Right lobe of liver (tissue), 4 donors: ENCODE measurements at regions not wholly inside any gene's neighbourhood (a gene's known extent, or its start where the extent isn't known, plus 50 kb on each side); places are given as distances from the start of the nearest gene placed in this dataset.
"Not testable (repeated sequence)": the region's sequence is repeated elsewhere in the genome, so short reads cannot be mapped to it uniquely, and the experiment has no call there.

Source experiments
- POLR2A ChIP-seq: fragments of 450-650 bp; IDR thresholded peaks from one replicate; pipeline ENCODE4 v1.6.1; 2017; ENCODE audit warnings: antibody characterized with exemption, mild to moderate bottlenecking
- TF ChIP-seq, protein P1 (sequence below), 4 donors: fragments of 200-600 bp in 3 of 4; fragments of 450-650 bp in 1 of 4; IDR thresholded peaks; one replicate each; pipeline versions ENCODE4 v1.5.1 to v1.8.0; 2016 to 2022; ENCODE audit warnings: antibody characterized with exemption in 4 of 4, mild to moderate bottlenecking in 2 of 4
- donor health status: DM: no; HTN: no; CAD: no.
- donor health status: DM: no; HTN: no; CAD: no.
- donor health status: DM: no; HTN: yes; CAD: no.

DNA sequence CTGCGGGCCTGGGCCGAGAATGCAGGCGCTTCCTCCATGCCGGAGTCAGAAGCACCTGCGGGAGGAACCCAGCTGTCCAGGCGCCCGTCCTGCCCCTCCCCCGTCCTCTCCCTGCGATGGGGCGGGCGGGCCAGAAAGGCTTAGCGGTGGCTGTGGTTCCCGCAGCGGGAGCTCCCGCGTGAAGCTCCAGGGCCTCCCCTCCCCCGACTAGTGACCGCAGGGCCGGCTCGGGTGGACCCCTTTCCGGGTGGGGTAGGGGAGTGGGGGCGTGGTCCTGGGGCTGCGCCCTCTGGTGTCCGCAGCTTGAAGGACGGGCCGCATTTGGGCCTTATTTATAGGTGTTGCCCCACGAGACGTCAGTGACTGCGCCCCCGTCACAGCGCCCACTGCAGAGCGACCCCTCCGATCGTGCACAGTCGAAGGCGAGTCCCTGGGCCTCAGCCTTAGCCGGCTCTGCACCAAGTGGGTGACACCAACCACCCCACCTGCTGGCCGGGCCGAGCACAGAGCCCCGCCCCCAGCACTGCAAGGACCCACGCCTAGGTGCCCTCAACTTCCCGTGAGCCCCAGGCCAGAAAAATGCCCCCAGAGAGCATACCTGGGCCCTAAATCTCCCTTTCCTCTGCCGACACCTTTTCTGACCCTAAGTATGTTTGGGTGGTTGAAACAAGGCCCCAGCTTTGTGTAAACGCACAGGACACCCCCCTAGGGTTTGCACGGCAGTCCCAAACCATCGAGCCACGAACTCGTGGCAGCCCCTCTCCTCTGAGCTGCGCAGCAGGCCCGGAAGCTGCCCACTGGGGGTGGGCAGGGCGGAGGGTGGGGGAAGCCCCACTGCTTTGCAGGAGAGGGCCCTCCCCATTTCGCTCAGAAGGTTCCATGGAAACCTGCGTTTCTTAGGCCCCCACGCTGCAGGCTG is 252.4 kb downstream of the ANKRD30B start:
- TF ChIP-seq, protein P1, sequence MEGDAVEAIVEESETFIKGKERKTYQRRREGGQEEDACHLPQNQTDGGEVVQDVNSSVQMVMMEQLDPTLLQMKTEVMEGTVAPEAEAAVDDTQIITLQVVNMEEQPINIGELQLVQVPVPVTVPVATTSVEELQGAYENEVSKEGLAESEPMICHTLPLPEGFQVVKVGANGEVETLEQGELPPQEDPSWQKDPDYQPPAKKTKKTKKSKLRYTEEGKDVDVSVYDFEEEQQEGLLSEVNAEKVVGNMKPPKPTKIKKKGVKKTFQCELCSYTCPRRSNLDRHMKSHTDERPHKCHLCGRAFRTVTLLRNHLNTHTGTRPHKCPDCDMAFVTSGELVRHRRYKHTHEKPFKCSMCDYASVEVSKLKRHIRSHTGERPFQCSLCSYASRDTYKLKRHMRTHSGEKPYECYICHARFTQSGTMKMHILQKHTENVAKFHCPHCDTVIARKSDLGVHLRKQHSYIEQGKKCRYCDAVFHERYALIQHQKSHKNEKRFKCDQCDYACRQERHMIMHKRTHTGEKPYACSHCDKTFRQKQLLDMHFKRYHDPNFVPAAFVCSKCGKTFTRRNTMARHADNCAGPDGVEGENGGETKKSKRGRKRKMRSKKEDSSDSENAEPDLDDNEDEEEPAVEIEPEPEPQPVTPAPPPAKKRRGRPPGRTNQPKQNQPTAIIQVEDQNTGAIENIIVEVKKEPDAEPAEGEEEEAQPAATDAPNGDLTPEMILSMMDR (IDR thresholded peaks at IDR 0.05): not testable (repeated sequence)
- not testable (repeated sequence) for TF ChIP-seq POLR2A
